WERI-Rb-1 (cell line): ENCODE measurements at regions not wholly inside any gene's neighbourhood (a gene's known extent, or its start where the extent isn't known, plus 50 kb on each side); places are given as distances from the start of the nearest gene placed in this dataset.
"Not testable (repeated sequence)": the region's sequence is repeated elsewhere in the genome, so short reads cannot be mapped to it uniquely, and the experiment has no call there.

Experiments
- DNase-seq: peaks from one replicate; pipeline ENCODE4 v3.0.0-alpha.2; 2020
- H3K27ac ChIP-seq: fragments of 250-450 bp; sonication (Bioruptor Pico); 2 replicates; pipeline ENCODE4 v1.5.1; 2020; ENCODE audit warnings: mild to moderate bottlenecking, moderate library complexity
- H3K27me3 ChIP-seq: fragments of 250-450 bp; sonication (Bioruptor Pico); 2 replicates; pipeline ENCODE4 v1.5.1; 2021; ENCODE audit warnings: mild to moderate bottlenecking, low read depth, moderate library complexity; ENCODE audit not compliant: insufficient read depth, severe bottlenecking
- H3K36me3 ChIP-seq: fragments of 250-450 bp; sonication (Bioruptor Pico); 2 replicates; pipeline ENCODE4 v1.5.1; 2020; ENCODE audit warnings: mild to moderate bottlenecking, moderate library complexity
- H3K4me3 ChIP-seq: 2 replicates; pipeline ENCODE4 v1.5.1; 2011; ENCODE audit warnings: low read depth, mild to moderate bottlenecking, control low read depth, low read length
- H3K9me3 ChIP-seq: fragments of 250-450 bp; sonication (Bioruptor Pico); 2 replicates; pipeline ENCODE4 v1.5.1; 2021; ENCODE audit warnings: mild to moderate bottlenecking, moderate library complexity; ENCODE audit not compliant: severe bottlenecking
- TF ChIP-seq, protein P1 (sequence below): IDR thresholded peaks from 2 replicates; pipeline ENCODE4 v1.5.1; 2011; ENCODE audit warnings: low read depth, mild to moderate bottlenecking, control low read depth, inconsistent platforms, low read length

DNA sequence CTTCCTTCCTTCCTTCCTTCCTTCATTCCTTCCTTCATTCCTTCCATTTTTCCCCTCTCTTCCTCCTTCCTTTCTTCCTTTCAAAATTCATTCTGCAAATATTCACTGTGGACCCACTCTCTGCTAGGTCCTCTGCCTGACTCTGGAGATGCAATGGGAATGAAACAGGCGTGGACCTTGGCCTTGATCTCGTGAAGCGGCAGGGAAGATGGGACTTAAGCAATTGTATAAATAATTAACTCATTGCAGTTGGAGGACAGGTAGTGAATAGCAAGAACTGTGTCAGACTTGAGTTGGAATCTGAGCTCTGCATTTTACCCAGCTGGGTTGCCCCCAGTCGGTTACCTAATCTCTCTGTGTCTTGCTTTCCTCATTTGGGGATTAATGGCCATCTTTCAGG is 230.6 kb upstream of the LHX5 start:
- no peaks in the 10 kb centered on the region for H3K9me3 ChIP-seq
- TF ChIP-seq, protein P1, sequence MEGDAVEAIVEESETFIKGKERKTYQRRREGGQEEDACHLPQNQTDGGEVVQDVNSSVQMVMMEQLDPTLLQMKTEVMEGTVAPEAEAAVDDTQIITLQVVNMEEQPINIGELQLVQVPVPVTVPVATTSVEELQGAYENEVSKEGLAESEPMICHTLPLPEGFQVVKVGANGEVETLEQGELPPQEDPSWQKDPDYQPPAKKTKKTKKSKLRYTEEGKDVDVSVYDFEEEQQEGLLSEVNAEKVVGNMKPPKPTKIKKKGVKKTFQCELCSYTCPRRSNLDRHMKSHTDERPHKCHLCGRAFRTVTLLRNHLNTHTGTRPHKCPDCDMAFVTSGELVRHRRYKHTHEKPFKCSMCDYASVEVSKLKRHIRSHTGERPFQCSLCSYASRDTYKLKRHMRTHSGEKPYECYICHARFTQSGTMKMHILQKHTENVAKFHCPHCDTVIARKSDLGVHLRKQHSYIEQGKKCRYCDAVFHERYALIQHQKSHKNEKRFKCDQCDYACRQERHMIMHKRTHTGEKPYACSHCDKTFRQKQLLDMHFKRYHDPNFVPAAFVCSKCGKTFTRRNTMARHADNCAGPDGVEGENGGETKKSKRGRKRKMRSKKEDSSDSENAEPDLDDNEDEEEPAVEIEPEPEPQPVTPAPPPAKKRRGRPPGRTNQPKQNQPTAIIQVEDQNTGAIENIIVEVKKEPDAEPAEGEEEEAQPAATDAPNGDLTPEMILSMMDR, result no peak
- no peaks in the 10 kb centered on the region for H3K36me3 ChIP-seq
- no peak overlapping the region for H3K4me3 ChIP-seq
- peak overlapping the region; percentile 73 for H3K27ac ChIP-seq
- DNase-seq, result no peak
- no peaks in the 10 kb centered on the region for H3K27me3 ChIP-seq

DNA sequence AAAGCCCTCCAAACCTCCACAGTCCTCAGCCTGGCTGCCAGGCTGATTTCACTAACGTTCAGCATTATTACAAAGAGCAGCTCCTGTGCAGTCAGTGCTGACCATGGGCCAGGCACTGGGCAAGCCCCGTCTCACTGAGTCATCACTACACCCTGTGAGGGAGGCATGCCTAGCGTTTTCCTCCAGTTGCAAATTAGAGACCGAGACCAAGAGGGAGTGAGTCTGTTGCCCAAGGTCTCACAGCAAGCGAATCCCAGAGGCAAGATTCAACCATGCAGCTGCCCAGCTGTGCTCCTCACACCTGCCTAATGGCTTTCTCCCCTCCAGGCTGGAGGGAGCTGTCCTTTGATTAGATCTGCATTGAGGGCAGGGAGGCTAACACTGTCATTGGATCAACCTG is 229.3 kb upstream of the LHX5 start:
- Histone ChIP-seq H3K4me3 (no peak overlapping the region), H3K9me3 (no peaks in the 10 kb centered on the region), H3K27me3 (no peaks in the 10 kb centered on the region), H3K36me3 (no peaks in the 10 kb centered on the region), H3K27ac (0 out of 2 replicates have a peak overlapping the region, but pooled peaks have one; percentile 16)
- TF ChIP-seq, protein P1, result no peak
- DNase-seq, result no peak

DNA sequence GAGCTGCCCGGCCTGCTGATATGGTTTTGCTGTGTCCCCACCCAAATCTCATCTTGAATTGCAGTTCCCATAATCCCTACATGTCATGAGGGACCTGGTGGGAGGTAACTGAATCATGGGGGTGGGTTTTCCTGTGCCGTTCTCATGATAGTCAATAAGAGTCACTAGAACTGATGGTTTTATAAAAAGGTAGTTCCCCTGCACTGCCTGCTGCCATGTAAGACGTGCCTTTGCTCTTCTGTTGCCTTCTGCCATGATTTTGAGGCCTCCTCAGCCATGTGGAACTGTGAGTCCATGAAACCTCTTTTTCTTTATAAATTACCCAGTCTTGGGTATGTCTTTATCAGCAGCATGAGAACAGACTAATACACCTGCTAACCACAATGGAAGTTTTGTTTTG is 228.3 kb upstream of the LHX5 start:
- not testable (repeated sequence) for H3K27me3 ChIP-seq, H3K36me3 ChIP-seq, H3K27ac ChIP-seq, DNase-seq, H3K4me3 ChIP-seq, H3K9me3 ChIP-seq

DNA sequence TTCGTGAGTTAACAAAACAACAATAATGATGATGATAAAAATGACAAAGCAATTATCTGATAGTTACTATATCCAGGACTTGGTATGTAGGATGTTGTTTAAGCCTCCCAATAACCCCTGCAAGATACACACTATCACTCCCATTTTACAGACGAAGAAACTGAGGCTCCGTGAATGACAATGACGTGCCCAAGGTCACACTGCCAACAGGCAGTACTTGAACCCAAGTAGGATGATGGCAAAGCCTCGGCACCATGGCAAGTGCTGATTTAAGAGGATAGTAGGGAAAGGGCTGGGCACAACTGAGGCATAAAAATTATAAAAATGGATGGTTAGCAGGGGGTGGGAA is 226.8 kb upstream of the LHX5 start:
- H3K27ac ChIP-seq, result peak overlapping the region; percentile 71
- no peak for DNase-seq

DNA sequence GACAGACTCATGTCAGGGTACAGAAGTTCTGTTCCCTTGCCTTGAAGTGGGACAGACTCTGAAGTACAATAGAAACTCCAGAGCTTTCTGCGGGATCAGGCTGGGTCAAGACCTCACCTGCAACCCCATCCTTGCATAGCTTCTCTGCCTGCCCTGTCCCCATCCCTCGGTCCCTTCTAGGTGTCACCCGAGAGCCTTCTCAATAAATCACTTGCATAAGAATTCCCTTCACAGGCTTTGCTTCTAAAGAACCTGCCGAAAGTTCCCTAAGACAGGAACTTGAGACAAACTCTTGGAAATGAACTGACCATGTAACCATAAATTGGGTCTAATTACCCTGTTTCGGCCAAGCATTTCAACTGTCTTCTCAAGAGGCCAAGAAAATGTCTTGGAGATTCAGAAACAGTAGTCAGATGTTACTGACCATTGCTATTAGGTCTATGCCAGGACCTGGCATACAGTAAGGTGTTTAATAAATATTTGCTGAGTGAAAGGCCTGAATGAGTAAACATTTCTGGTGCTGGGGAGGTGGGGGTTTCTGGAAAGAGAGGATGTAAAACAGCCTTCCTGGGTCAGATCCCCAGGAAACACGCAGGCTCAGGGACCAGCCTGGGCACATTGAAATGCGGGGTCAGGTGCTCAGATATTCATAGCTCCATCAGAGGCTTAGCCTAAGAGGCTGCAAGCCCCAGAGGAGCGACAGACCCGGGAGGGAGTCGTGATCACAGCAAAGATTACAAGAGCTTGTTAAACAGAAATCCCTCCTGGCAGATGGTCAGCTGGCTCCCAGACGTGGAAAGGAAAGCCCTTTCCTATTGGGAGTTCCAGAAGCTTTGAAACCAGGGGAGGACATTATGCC is 226.2 kb upstream of the LHX5 start:
- H3K27ac ChIP-seq, result peak overlapping the region; percentile 71
- no peaks in the 10 kb centered on the region for H3K36me3 ChIP-seq
- no peaks in the 10 kb centered on the region for H3K9me3 ChIP-seq
- TF ChIP-seq, protein P1, result 0 out of 2 replicates have a peak, but pooled peaks have one; percentile 14
- DNase-seq, result peak; percentile 96
- H3K4me3 ChIP-seq, result peak overlapping the region; percentile 12
- no peaks in the 10 kb centered on the region for H3K27me3 ChIP-seq

More for the DNA sequence above, 226.8 kb upstream of the LHX5 start:
- H3K4me3 ChIP-seq, result no peak overlapping the region
- TF ChIP-seq, protein P1, result no peak
- H3K9me3 ChIP-seq, result no peaks in the 10 kb centered on the region
- no peaks in the 10 kb centered on the region for H3K36me3 ChIP-seq
- H3K27me3 ChIP-seq, result no peaks in the 10 kb centered on the region

DNA sequence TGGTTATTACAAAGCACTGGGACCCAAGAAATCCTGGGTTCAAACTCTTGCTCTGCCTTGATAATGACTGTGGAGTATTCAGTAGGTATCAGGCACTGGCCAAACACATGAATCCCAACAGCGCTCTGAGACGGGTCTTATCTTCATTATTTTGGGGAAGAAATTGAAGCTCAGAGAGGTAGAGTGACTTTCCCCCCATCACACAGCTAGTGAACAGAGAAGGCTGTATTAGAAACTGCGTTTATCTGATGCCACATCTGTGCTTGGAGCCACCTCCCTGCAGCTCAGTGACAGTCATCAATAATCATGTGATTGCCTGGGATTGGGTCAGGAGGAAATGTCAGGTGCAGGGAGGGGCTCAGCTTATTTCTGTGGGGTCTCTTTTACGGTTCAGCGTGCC is 225.4 kb upstream of the LHX5 start:
- Histone ChIP-seq H3K4me3 (no peak overlapping the region), H3K36me3 (no peaks in the 10 kb centered on the region), H3K27me3 (no peaks in the 10 kb centered on the region), H3K27ac (peak overlapping the region; percentile 71), H3K9me3 (no peaks in the 10 kb centered on the region)
- TF ChIP-seq, protein P1, result no peak
- no peak for DNase-seq
